NCI-H187 treated with DMSO at 0.1 percent for 48 hours (cell line): ENCODE measurements at regions not wholly inside any gene's neighbourhood (a gene's known extent, or its start where the extent isn't known, plus 50 kb on each side); places are given as distances from the start of the nearest gene placed in this dataset.

Source experiments
- DNase-seq: peaks from one replicate; lab custom pipeline; 2025; lab: John Stamatoyannopoulos, UW

DNA sequence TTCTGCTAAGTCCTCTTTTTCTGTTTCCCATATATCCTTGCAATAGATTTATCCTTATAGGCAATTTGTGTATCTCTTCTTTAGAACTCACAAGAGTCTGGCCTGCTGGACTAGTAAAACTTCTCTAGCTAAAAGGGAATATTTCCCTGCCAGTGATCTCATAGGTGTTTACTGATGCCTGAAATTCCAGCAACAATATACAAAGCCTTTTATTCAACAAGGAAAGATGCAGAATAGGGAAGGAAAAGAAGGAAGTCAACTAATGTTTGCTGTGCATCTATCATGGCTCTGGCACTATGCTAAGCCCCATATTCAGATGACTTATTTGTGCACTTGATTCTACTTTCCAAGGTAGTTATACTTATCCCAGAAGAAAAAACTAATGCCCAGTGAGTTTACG is 160.0 kb upstream of the DMRTA1 start:
- DNase-seq = no peak

- DNase-seq = no peak
Measured at GRCh38 chr9:22288661-22289060, 158.0 kb upstream of the DMRTA1 start.

DNA sequence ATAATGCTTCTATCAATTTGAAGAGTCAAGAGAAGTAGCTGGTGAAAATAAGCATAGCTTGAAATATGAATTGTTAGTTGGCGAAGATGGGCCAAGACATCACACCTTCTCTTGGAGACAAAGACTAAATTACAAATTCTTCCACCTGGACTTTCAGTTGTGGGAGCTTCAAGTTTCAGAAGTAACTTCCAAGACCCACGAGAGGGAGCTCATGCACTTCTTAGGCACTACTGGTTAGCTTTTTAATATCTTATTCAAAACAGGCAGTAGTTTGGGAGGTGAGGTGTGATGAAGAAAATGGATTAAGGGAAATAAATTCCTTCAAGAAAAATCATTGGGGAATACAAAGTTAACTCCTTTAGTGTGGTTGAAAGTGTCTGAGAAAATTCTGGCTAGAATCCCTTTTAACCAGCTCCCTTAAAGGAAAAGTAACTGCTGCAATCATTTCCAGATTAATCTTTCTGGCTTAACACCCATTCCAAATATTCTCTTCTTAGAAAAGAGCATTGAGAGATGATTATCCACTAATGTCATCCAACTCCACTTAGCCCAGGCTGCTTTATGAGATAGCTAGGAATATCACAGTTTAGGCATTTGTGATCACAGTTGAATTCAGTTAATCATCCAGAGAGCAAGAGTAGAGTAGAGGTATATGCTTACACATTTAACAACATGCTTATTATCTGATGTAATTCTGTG is 139.5 kb upstream of the DMRTA1 start:
- no peak for DNase-seq

DNA sequence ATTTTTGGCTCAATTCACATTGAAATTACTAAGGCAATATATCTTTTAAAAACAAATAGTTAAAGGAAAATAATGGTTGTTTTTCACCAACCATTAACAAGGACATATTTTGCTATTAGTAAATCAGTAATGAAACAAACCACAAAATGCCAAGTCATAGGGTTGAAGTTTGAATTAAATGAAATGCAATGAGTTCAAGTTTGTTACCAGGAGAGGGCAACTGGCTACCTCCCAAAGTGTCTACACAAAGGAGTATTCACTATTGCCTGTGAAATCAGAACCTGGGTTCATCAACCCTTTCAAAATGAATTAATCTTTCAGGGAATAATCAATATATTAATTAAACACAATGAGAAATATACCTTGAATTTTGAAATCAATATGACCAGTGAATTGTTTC is 138.4 kb upstream of the DMRTA1 start:
- DNase-seq = no peak

DNA sequence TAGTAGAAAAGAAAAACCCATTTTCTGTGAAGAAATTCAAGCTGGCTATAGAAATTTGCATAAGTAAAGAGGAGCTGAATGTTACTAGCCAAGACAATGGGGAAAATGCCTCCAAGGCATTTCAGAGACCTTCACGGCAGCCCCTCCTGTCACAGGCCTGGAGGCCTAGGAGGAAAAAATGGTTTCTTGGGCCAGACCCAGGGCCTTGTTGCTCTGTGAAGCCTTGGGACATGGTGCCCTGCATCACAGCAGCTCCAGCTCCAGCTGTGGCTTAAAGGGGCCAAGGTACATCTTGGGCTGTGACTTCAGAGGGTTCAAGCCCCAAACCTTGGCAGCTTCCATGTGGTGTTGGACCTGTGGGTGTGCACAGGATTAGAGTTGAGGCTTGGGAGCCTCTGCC is 130.0 kb upstream of the DMRTA1 start:
- no peak for DNase-seq

DNA sequence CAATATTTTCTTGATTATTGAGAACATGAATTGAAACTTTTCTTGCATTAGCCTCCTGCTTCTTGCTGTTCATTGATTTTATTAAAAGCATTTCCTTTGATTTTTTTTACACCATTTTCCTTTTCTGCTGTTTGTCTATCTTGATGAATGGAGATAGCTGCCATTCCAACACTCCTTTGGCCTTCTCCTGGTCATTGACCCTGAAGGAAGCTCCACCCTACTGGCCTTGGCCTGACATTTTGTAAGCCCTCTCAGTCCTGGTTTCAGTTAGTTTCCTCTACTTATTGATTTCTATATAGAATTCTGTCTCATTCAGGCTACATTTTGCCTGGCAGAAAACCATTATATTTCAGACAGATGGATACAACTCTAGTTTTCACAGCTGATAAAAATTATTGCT is 115.1 kb upstream of the DMRTA1 start:
- DNase-seq = no peak

- no peak for DNase-seq
Measured at GRCh38 chr9:22332202-22332601, 114.4 kb upstream of the DMRTA1 start.

- DNase-seq = no peak
Measured at GRCh38 chr9:22337261-22337660, 109.4 kb upstream of the DMRTA1 start.

GRCh38 chr9:22342491-22343217 is 104.0 kb upstream of the DMRTA1 start:
- no peak for DNase-seq

DNA sequence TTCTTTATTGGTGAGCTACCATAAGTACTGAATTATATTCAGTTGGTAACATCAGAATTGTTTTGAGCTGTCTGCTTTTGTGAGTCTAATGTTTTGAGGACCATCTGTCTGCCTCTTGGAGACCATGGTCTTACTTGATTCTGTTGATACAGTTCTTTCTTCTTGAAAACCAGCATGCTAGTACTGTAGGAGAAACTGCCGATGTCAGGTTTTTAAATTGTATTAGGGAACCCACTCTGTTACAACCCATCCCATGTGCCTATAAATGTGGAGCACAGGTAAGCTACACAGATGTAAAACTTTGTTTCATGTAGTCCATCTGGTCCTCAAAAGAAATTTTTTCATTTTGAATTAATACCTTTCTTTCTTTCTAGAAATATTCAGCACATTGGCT is 103.4 kb upstream of the DMRTA1 start:
- DNase-seq = no peak

DNA sequence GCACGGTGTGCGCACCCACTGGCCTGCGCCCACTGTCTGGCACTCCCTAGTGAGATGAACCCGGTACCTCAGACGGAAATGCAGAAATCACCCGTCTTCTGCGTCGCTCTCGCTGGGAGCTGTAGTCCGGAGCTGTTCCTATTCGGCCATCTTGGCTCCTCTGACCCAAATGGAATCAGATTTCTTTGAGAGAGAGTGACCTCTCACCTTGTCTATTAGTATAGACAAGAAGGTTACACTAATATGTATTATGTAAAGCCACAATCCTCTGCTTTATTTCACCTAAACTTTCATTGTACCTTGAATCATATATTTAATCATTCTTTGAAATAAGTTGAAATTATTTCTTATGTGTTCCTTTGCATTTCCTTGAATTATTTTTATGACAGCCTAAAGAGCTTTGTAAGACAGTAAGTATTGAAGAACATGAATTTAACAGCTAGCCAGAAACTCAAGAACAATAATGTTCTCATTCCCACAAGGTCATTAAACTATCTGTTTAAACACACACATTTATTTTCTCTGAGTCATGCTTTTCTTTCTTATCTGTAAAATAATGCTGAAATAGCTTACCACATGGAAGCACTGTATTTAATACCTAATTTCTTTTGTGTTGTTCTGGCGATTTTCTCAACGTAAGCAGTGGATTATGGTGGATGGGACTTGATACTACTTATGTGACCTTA is 91.8 kb upstream of the DMRTA1 start:
- no peak for DNase-seq

DNA sequence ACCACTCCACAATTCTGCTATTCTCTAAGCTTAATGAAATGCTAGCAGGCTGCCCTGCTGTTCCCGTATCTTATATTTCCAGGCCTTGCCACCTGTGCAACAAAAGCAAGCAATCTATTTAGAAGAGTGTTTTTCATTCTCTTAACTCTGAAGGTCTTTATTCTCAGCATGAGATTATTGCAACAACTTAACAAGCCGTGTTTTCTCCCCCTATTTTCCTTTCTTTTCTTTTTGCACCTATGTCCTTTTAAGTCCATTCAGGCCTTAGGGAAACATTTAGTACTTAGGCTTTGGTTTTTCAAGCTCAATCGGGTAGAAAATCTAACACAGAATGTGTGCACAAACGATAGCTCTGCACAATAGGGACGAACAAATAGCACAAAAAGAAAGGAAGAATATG is 89.6 kb upstream of the DMRTA1 start:
- peak; percentile 25 for DNase-seq

GRCh38 chr9:22363421-22363887 is 83.2 kb upstream of the DMRTA1 start:
- DNase-seq = no peak

DNA sequence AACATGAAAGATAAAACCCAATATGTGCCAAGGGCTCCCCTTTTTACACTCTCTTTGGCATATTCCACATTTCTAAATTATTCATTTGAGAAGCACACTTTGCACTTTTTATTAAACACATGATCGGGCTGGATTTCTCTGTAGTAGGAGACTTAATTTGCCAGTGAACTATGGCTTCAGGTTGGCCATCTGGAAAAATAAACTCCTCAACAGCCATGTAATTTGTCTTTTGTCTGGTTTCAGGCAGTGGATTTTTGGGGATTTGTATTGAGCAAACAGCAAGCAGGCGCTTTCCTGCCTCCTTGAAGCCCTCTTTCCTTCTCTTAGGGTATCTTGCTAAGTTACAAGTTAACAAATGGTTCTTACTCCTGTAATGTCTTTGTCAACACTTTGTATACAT is 73.0 kb upstream of the DMRTA1 start:
- DNase-seq = no peak

GRCh38 chr9:22374051-22374450 is 72.6 kb upstream of the DMRTA1 start:
- DNase-seq = no peak

- DNase-seq = no peak
Measured at GRCh38 chr9:22379272-22379671, 67.4 kb upstream of the DMRTA1 start.

DNA sequence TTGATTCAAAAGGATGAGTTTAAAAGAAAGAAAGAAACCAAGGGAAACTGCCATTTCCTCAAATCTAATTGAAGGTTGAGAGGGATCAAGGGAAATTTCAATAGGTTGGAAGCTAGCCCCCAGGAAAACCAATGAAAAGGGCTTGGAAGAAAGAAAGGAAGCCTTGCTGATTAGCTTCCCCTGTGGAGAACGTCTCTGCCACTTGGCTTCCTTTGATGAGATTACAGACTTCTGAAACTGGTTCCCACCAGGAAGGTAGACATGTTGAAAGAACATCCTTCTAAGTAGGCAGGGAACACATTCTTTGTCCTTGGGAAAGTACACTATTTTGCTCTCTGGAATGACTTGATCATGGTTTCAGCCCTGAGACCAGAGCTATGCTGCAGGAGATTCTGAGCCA is 65.5 kb upstream of the DMRTA1 start:
- no peak for DNase-seq

DNA sequence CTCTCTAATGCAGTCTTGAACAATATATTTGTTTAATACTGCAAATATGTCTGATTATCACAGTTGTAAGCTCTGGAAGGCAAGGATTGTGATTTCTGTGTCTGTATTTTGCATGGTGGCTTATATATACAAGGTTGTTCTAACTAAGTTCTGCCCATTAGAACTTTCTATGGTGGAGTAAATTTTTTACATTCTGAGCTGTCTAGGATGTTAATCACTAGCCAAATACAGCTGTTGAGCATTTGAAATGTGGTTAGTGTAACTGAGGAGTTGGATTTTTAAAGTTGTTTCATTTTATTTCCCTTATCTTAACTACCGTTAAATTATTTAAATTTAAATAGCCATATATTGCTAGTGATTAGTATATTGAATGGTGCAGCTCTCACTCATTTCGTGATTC is 64.3 kb upstream of the DMRTA1 start:
- no peak for DNase-seq

- no peak for DNase-seq
Measured at GRCh38 chr9:22383718-22384117, 62.9 kb upstream of the DMRTA1 start.

DNA sequence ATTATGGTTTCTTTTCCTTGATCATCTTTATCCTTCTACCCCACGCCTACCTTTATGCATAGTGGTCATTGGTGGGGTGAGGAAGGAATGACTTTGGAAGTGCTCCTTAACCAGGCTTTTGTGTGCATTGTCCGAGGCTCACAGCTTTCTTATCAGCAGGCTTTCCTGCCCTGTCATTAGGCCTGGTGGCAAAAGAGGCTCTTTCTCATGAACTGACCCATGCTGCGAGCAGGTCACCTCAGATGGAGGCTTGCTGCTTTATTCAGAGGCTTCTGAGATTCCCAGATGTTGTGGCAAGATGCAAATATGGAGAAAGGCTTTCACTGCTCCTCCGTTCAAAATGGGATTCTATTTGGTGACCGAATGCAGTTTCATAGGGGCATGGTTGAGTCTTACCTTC is 57.4 kb upstream of the DMRTA1 start:
- no peak for DNase-seq

DNA sequence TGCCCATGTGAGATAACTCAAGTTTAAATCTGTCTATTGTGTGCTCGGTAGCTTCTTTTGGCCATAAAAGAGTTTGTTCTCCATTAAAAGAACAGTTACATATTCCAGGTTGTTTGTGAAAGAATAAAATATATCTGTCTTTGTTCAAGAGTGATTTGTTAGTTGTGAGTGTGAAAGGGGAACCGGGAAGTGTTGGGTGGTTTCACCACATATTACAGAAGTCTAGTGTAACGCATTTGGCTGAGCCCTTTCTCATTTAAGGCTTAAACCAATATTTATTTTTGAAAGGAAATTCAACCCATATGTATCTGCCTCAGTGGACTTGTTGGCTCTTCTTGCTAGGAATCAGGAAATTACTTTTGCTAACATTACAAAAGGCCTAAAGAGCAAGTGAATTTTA is 54.1 kb upstream of the DMRTA1 start:
- no peak for DNase-seq

- no peak for DNase-seq
Measured at GRCh38 chr9:22395687-22396141, 50.9 kb upstream of the DMRTA1 start.
